HepG2 (cell line): ENCODE measurements at regions not wholly inside any gene's neighbourhood (a gene's known extent, or its start where the extent isn't known, plus 50 kb on each side); places are given as distances from the start of the nearest gene placed in this dataset.

Experiments
- AFF4 ChIP-seq: sonication (generic); formaldehyde crosslinking; IDR thresholded peaks from 2 replicates; pipeline ENCODE4 v1.4.0; 2020; ENCODE audit warnings: missing genetic modification reagents
- BRCA1 ChIP-seq: sonication (generic); formaldehyde crosslinking; IDR thresholded peaks from 2 replicates; pipeline ENCODE4 v1.4.0; 2020; ENCODE audit warnings: missing genetic modification reagents
- CTCF ChIP-seq: sonication (generic); formaldehyde crosslinking; IDR thresholded peaks from 2 replicates; pipeline ENCODE4 v1.5.0; 2020; ENCODE audit warnings: mild to moderate bottlenecking, missing genetic modification reagents, moderate library complexity
- ELF4 ChIP-seq: sonication (generic); formaldehyde crosslinking; IDR thresholded peaks from 2 replicates; pipeline ENCODE4 v1.5.0; 2020; ENCODE audit warnings: missing genetic modification reagents, mild to moderate bottlenecking, moderate library complexity, borderline replicate concordance
- EZH2 ChIP-seq: conservative IDR thresholded peaks from 2 replicates; pipeline ENCODE4 v1.6.1; 2012; ENCODE audit warnings: mild to moderate bottlenecking, low read depth, low read length, moderate library complexity
- HMGXB4 ChIP-seq, 2 experiments: sonication (generic) in 1 of 2; formaldehyde crosslinking in 1 of 2; IDR thresholded peaks; 2 replicates each; pipeline versions ENCODE4 v1.4.0 to v1.6.1; 2018 to 2020; ENCODE audit warnings: missing genetic modification reagents in 2 of 2, borderline replicate concordance in 1 of 2, low read depth in 1 of 2, mild to moderate bottlenecking in 1 of 2, missing biosample characterization in 1 of 2
- JUND ChIP-seq: sonication (generic); formaldehyde crosslinking; IDR thresholded peaks from 2 replicates; pipeline ENCODE4 v1.8.0; 2022; ENCODE audit warnings: mild to moderate bottlenecking, missing genetic modification reagents
- KDM4B ChIP-seq: sonication (generic); formaldehyde crosslinking; IDR thresholded peaks from 2 replicates; pipeline ENCODE4 v1.4.0; 2020; ENCODE audit warnings: missing genetic modification reagents
- POLR2A ChIP-seq, 2 experiments: IDR thresholded peaks; 2 replicates each; pipeline ENCODE4 v1.6.1; 2011; ENCODE audit warnings: low read depth in 2 of 2, low read length in 2 of 2, mild to moderate bottlenecking in 1 of 2, moderate library complexity in 1 of 2; ENCODE audit not compliant: insufficient read depth in 1 of 2
- ZFX ChIP-seq: sonication (generic); formaldehyde crosslinking; IDR thresholded peaks from 2 replicates; pipeline ENCODE4 v1.4.0; 2020; ENCODE audit warnings: mild to moderate bottlenecking, low read depth, missing genetic modification reagents, moderate library complexity

- TF ChIP-seq ZFX (CRISPR knock-in tag) = no peak
- TF ChIP-seq ELF4 (CRISPR knock-in tag) = no peak
- no peak for TF ChIP-seq KDM4B (CRISPR knock-in tag)
- TF ChIP-seq BRCA1 (CRISPR knock-in tag) = no peak
- TF ChIP-seq AFF4 (CRISPR knock-in tag) = no peak
- TF ChIP-seq EZH2 = no peak
- TF ChIP-seq JUND (CRISPR knock-in tag) = no peak
- no peak for TF ChIP-seq CTCF
- TF ChIP-seq HMGXB4 (CRISPR knock-in tag; IDR thresholded peaks at IDR 0.05; ENCODE audit: borderline replicate concordance in 1 of 2, low read depth in 1 of 2) = no peak
- no peak for TF ChIP-seq POLR2A (IDR thresholded peaks at IDR 0.05; ENCODE audit: insufficient read depth in 1 of 2, low read depth in 2 of 2, low read length in 2 of 2)
Measured at GRCh38 chr20:18978311-18978710, 164.7 kb downstream of the SCP2D1 start.
